ENCODE measurements at regions not wholly inside any gene's neighbourhood (a gene's known extent, or its start where the extent isn't known, plus 50 kb on each side); places are given as distances from the start of the nearest gene placed in this dataset.
"Not testable (repeated sequence)": the region's sequence is repeated elsewhere in the genome, so short reads cannot be mapped to it uniquely, and the experiment has no call there.

GRCh38 chr2:194591192-194591591 is 1065.8 kb upstream of the SLC39A10 start:
- DNase-seq, result no peak

- DNase-seq, result no peak
Measured at GRCh38 chr2:194587739-194588270, 1069.2 kb upstream of the SLC39A10 start.

DNA sequence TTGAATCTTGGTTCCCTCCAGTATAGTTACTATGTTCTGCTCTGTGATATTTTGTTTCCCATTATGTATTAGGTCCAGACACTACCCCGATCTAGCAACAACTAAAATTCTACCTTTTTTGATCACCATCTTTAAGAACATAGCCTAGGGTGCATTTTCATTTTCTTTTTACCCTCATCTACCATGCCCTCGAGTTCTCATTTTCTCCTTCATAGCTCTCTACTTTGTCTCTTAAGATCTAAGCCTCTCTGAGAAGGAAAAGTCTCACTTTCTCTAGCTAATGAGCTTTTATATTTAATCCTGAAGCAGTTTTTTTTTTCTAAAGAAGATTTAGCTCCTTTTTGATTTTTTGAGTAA is 1089.4 kb upstream of the SLC39A10 start:
- no peak for DNase-seq

GRCh38 chr2:194566907-194567660 is 1089.9 kb upstream of the SLC39A10 start:
- DNase-seq, result no peak

DNA sequence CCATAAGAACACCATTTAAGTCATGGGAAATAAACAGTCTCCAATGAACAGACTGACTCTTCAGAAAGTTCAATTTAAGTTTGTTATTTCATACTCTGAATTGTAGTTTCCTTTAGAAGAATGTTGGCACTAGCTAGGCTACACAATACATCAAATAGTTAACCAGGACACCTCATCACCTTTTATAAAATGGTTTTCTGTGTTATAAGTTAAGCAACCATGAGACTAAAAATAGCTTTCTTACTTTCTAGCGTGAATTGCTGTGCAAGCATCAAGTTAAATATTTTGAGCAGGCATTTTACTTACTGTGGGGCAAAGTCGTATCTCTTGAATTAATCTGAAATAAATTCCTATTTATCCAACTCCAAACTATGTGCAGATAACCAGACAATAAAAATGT is 1092.6 kb upstream of the SLC39A10 start:
- DNase-seq, result no peak

DNA sequence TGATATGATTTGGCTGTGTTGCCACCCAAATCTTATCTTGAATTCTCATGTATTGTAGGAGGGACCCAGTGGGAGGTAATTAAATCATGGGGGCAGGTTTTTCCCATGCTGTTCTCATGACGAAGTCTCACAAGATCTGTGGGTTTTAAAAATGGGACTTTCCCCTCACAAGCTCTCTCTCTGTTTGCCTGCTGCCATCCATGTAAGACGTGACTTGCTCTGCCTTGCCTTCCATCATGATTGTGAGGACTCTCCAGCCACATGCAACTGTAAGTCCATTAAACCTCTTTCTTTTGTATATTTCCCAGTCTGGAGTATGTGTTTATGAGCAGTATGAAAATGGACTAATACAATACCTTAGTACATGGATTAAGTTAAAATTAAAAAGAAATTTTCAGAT is 1094.7 kb upstream of the SLC39A10 start:
- no peak for DNase-seq

- no peak for DNase-seq
Measured at GRCh38 chr2:194559964-194560363, 1097.1 kb upstream of the SLC39A10 start.

DNA sequence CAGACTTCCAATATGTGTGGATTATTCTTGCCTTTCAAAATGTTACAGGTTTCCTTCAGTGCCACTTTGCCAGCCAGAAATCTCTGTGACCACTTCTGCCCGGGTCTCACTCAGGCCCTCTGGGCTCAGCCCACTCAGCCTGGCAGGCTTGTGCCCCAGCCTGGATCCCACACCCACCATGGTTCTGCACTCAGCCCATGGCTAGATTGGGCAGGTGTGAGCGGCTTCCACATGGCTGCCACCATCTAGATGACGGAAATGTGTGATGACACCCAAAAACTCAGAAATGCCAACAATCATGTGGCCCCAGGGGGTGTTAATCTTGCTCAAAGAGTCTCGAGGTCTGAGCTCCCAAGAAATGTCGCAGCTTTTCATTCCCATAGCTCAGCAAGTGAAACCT is 1097.5 kb upstream of the SLC39A10 start:
- no peak for DNase-seq

DNA sequence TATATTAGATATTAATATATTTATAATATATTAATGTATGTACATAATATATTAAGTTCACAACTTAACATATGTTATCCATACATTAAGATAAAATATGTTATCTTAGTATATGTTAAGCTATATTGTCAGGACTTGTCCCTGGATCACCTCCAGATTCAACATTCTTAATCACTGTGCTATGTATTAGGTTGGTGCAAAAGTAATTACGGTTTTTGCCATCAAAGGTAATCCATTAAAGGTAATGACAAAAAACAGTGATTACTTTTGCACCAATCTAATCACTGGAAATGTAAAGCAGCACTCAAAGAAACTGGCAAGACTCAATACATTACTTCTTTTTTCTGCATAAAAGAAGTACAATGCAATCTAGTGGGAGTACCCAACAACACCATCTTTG is 1099.0 kb upstream of the SLC39A10 start:
- no peak for DNase-seq

DNA sequence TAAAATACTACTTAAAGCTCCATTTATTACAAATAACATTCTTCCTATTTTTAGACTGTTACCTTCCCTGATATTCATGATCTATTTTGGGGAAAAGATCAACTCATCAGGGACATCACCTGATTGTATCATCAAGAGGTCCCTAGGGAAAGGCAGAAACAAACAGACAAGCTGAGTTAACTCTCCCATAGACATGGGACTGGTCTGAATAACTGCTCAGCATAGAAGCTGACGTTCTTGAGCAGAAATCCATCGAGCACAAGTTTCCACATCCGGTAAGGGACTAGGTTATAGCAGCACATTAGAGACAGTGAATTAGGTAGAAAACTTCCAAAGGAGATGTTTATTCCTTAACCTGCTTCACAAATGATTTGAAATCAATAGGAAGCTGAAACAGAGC is 1100.4 kb upstream of the SLC39A10 start:
- no peak for DNase-seq

DNA sequence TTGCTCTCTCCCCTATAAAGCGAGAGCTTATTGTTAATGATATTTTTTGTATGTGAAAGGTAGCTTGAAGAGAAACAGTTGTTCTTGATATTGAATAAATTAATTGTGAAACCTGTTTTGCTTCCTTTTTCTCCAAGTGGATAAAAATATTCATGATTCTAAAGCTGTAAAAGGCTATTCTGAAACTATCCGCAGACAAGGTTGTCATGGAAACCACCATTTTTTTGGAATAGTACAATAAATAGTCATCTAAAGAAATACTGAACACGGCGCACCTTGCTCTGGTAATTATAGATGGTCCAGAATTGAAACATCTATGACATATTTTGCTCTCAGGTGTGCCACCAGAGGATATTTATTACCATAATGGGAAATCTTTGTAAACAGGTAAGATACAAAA is 1103.0 kb upstream of the SLC39A10 start:
- DNase-seq, result no peak

DNA sequence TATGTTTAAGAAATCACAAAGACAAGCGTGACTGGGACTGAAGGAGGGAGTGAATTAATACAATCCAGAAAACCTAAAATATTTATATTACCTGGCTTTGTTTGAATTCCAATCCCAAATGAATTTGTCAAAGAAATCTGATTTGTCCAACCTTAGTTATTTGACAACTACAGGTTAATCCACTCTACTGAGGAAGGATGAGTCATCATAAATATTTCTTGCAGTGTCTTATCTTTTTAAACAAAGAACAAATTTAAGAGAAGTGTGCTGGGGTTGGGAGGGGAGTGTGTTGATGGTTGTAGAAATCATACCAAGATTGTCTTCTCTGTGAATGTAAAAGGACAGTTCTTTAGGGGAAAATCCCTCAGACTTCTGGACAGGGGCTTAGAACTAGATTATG is 1106.3 kb upstream of the SLC39A10 start:
- no peak for DNase-seq

DNA sequence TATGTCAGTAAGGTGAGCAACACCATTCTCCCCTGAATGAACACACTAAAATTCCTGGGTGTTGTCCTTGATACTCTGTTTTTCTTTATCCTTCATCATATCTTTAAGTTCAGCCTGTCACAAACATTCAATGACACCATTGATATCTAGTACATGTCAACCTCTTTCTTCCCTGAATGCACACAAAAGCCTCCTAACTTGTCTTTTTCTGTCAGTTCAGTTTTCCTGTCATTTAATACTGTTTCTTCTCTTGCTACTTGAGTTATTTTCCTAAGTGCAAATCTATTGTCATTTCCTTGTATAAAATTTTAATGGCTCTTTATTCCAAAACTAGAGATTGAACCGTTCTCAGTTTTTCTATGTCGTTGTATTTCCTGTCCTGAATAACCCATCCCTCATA is 1107.6 kb upstream of the SLC39A10 start:
- DNase-seq, result no peak

DNA sequence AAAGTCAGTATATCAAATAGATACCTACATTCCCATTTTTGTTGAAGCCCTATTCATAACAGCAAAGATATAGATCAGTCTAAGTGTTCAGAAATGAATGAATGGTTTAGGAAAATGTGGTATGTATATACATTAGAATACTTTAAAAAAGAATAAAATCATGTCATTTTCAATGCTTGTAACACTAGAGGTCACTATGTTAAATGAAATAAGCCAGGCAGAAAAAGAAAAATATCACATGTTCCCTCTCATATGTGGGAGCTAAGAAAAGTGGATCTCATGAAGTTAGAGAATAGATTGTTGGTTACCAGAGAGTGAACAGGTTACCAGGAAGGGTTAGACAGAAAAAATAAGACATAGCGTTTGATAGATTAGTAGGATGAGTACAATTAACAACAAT is 1111.0 kb upstream of the SLC39A10 start:
- no peak for DNase-seq

- DNase-seq, result no peak
Measured at GRCh38 chr2:194539425-194539824, 1117.6 kb upstream of the SLC39A10 start.

GRCh38 chr2:194526121-194526520 is 1130.9 kb upstream of the SLC39A10 start:
- DNase-seq, result no peak

- no peak for DNase-seq
Measured at GRCh38 chr2:194514281-194514680, 1142.7 kb upstream of the SLC39A10 start.

GRCh38 chr2:194511070-194511469 is 1146.0 kb upstream of the SLC39A10 start:
- not testable (repeated sequence) for DNase-seq

DNA sequence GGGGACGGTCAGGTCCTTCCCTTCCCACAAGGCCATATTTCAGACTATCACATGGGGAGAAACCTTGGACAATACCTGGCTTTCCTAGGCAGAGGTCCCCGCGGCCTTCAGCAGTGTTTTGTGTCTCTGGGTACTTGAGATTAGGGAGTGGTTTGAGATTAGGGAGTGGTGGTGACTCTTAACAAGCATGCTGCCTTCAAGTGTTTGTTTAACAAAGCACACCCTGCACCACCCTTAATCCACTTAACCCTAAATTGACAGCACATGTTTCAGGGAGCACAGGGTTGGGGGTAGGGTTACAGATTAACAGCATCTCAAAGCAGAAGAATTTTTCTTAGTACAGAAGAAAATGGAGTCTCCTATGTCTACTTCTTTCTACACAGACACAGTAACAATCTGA is 1152.2 kb upstream of the SLC39A10 start:
- DNase-seq, result not testable (repeated sequence)

DNA sequence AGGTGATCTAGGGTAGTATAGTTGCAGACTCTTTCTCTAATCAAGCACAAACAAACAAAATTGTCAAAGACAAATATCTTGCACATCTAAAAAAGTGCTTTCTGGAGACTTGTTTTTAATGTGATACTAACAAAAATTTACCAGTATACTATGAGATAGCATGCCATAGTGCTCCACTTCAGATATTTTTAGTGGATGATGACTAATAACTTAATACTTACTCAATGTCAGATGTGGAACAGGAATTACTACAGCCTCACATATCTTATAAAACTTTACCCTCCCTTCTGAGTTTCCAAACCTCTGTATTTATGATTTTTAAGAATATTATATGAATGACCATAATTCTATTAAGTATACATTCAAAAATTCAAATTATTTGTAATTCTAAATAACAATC is 1162.0 kb upstream of the SLC39A10 start:
- DNase-seq, result no peak

DNA sequence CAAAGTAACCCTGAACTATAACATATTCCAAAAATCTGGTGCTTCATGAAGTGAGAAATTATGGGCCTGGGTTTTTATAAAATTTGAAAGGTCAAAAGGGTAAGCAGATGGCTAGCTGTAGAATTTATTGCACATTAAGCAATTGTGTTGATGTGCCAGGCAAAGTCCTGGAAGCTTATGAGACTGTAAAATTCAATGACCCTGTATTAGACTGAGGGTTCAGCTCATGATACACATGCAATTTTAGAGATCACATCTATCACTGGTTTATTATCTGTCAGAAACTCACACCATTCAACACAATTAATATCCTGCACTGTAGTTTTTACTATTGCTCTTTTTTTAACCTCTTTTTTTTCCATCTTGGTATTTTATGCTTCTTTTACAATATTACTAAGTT is 1162.6 kb upstream of the SLC39A10 start:
- DNase-seq, result no peak

DNA sequence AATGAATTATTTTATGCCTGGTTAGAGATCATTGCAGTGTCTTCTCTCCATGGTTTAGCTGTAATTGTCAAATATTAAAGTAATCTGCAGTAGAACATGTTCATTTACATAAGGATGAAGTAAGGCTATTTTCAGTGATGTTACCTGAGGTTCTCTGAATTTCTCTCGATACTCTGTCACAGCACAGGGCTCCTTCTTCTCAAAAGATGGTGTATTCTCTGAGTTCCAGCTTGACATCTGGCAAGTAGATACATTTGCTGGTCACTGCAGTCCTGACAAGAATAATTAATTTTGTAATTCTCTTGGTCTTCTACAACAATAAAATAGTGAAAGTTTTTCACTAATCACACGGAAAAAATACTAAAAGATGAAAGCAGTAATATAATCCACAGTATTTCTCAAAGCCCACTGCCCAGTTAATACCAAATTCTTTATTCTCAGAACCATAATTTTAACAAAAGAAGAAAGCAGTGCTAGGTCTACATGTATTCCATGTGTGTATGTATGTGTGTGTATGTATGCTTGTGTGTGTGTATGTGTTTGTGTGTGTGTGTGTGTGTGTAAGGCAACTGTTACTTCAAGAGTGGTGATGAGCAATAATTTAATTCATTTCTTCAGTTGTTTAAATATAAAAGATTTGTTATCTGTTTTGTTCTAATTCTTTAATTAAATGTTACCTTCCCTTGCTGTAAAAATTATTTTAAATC is 1165.5 kb upstream of the SLC39A10 start:
- DNase-seq, result no peak

DNA sequence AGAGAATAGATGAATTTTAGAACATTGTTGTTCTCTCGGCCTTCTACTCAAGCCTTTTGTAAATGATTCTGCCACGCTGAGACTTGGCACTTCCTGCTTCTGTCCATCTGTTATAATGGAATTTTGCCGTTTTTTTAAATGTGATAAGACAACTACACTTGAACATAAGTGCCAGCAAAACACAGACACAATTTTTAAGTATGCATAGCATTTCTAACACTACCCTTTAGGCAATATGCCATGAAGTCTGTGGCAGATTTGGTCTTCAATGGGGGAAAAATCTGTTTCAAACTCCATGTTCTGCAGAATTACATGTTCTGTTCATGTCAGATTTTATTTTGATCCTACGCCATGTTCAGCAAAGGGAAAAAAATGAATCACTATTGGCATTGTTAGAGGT is 1170.7 kb upstream of the SLC39A10 start:
- DNase-seq, result no peak

DNA sequence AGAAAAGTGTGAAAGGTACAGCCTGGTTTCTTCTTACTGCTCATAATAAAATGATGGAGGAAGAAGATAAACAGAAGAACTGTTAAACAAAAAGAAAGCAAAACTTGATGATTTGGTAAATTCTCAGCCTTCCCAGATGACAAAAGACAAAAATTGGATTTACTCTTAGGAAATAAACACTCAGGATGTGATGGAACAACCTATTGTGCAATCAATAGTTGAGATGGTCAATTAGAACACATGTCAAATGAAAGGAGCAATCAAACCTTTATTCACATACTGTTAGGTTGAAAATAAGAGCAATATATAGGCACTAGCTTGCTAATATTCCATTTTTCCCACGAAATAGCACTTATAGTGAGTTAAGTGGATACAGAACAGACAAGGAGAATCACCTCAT is 1174.0 kb upstream of the SLC39A10 start:
- no peak for DNase-seq

DNA sequence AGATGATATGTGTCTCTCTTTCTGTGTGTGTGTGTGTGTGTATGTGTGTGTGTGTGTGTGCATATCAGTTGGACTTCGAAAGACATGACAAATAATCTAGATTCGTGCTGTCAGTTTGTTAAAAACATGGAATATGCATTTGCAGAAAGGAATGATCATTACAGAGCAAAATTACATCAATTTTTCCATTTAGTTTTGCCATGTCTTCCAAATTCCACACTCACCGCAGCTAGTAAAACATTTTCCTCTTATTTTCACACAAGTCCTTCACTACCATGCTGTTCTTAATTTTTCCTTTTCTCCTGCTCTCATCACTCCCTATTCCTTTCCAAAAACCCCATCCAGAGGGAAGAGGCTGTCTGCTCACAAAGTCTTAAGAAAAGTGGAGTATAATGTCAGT is 1191.4 kb upstream of the SLC39A10 start:
- no peak for DNase-seq

Measured in central memory CD4-positive, alpha-beta T cell (primary cell).